ENCODE measurements at regions not wholly inside any gene's neighbourhood (a gene's known extent, or its start where the extent isn't known, plus 50 kb on each side); places are given as distances from the start of the nearest gene placed in this dataset.
"Not testable (repeated sequence)": the region's sequence is repeated elsewhere in the genome, so short reads cannot be mapped to it uniquely, and the experiment has no call there.

DNA sequence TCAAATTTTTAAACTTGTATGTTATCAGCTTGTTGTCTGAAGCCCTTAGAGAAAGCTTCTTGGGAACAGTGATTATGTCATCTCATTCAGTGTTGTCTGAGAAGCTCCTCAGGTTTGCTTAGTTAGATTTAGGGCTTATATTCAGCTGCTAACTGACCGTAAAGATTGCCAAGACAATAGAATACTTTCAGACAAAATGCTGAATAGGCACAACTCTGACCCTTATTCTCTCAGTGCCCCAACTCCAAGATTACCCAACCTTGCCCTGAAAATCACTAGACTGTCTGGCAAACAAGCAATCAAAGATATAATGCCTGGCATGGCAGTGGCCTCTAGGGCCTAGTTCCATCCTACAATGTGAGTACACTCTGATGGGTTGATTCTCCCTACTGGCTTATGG is 950.5 kb upstream of the HS3ST1 start:
- H3K4me3 ChIP-seq (ENCODE audit: low read depth in 1 of 3, low read length in 3 of 3): no peak overlapping the region
- H3K27me3 ChIP-seq (ENCODE audit: control insufficient read depth in 4 of 4, insufficient read depth in 4 of 4, low read length in 3 of 4): no peaks in the 10 kb centered on the region
- no peaks in the 10 kb centered on the region for H3K9me3 ChIP-seq (ENCODE audit: control insufficient read depth in 4 of 4, low read length in 3 of 4)
- no peaks in the 10 kb centered on the region for H3K4me1 ChIP-seq (ENCODE audit: control insufficient read depth in 4 of 4, insufficient read depth in 4 of 4, low read length in 3 of 4)
- H3K9ac ChIP-seq (ENCODE audit: low read depth in 1 of 2, low read length in 2 of 2): no peak overlapping the region
- 83% methylated on average over 1 of the region's 1 CpG for WGBS
- no peaks in the 10 kb centered on the region for H3K36me3 ChIP-seq (ENCODE audit: control insufficient read depth in 4 of 4, insufficient read depth in 3 of 4, low read depth in 1 of 4, low read length in 3 of 4)
- H3K27ac ChIP-seq (ENCODE audit: low read depth in 1 of 2, low read length in 2 of 2): no peak overlapping the region
- DNase-seq (ENCODE audit: low spot score): no peak
- TF ChIP-seq NR2F2 (IDR thresholded peaks at IDR 0.05) (no peak), TAF1 (conservative IDR thresholded peaks at IDR 0.05) (no peak), HNF4A (conservative IDR thresholded peaks at IDR 0.05) (no peak), GABPA (IDR thresholded peaks at IDR 0.05 in 1 of 2, conservative IDR thresholded peaks at IDR 0.05 in 1 of 2) (no peak), FOXA2 (IDR thresholded peaks at IDR 0.05) (no peak), EGR1 (IDR thresholded peaks at IDR 0.05; ENCODE audit: low read depth in 2 of 2) (no peak), RAD21 (IDR thresholded peaks at IDR 0.05) (no peak), SP1 (IDR thresholded peaks at IDR 0.05) (no peak), FOXA1 (IDR thresholded peaks at IDR 0.05) (no peak)
- TF ChIP-seq, protein P1, sequence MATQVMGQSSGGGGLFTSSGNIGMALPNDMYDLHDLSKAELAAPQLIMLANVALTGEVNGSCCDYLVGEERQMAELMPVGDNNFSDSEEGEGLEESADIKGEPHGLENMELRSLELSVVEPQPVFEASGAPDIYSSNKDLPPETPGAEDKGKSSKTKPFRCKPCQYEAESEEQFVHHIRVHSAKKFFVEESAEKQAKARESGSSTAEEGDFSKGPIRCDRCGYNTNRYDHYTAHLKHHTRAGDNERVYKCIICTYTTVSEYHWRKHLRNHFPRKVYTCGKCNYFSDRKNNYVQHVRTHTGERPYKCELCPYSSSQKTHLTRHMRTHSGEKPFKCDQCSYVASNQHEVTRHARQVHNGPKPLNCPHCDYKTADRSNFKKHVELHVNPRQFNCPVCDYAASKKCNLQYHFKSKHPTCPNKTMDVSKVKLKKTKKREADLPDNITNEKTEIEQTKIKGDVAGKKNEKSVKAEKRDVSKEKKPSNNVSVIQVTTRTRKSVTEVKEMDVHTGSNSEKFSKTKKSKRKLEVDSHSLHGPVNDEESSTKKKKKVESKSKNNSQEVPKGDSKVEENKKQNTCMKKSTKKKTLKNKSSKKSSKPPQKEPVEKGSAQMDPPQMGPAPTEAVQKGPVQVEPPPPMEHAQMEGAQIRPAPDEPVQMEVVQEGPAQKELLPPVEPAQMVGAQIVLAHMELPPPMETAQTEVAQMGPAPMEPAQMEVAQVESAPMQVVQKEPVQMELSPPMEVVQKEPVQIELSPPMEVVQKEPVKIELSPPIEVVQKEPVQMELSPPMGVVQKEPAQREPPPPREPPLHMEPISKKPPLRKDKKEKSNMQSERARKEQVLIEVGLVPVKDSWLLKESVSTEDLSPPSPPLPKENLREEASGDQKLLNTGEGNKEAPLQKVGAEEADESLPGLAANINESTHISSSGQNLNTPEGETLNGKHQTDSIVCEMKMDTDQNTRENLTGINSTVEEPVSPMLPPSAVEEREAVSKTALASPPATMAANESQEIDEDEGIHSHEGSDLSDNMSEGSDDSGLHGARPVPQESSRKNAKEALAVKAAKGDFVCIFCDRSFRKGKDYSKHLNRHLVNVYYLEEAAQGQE (IDR thresholded peaks at IDR 0.05): no peak
- TF ChIP-seq, protein P2, sequence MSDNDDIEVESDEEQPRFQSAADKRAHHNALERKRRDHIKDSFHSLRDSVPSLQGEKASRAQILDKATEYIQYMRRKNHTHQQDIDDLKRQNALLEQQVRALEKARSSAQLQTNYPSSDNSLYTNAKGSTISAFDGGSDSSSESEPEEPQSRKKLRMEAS (IDR thresholded peaks at IDR 0.05): no peak

DNA sequence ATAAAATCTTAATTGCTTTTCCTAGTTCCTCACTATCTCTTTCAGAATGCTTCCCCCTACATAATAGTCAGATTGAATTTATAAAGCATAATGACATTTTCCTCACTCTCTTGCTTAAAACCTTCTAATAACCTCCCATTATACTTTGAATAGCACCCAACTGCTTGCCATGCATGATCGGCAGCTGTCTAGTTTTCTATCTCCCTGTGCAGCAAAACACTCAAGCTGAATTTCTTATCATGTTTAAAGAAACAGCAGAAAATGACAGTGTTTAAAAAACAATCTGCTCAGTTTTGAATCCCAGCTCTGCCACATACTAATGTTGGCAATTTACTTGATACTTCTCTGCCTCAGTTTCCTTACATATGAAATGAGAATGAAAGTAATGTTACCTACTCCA is 947.1 kb upstream of the HS3ST1 start:
- 83% methylated on average over 1 of the region's 1 CpG for WGBS
- Histone ChIP-seq H3K27ac (ENCODE audit: low read depth in 1 of 2, low read length in 2 of 2) (no peak overlapping the region), H3K4me3 (ENCODE audit: low read depth in 1 of 3, low read length in 3 of 3) (no peak overlapping the region), H3K36me3 (ENCODE audit: control insufficient read depth in 4 of 4, insufficient read depth in 3 of 4, low read depth in 1 of 4, low read length in 3 of 4) (no peaks in the 10 kb centered on the region), H3K9ac (ENCODE audit: low read depth in 1 of 2, low read length in 2 of 2) (no peak overlapping the region), H3K9me3 (ENCODE audit: control insufficient read depth in 4 of 4, low read length in 3 of 4) (no peaks in the 10 kb centered on the region), H3K4me1 (ENCODE audit: control insufficient read depth in 4 of 4, insufficient read depth in 4 of 4, low read length in 3 of 4) (no peaks in the 10 kb centered on the region), H3K27me3 (ENCODE audit: control insufficient read depth in 4 of 4, insufficient read depth in 4 of 4, low read length in 3 of 4) (no peaks in the 10 kb centered on the region)
- TF ChIP-seq HNF4A (conservative IDR thresholded peaks at IDR 0.05): no peak
- DNase-seq (ENCODE audit: low spot score): no peak

DNA sequence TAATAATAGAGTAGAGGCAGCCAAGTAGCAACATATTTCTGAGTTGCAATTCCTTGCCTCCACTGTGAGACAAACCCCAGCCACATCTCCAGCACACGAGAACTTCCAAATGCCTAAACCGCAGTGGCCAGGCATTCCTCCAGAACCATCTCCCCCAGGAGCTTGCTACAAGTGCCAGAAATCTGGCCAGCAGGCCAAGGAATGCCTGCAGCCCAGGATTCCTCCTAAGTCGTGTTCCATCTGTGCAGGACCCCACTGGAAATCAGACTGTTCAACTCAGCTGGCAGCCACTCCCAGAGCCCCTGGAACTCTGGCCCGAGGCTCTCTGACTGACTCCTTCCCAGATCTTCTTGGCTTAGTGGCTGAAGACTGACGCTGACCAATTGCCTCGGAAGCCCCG is 937.2 kb upstream of the HS3ST1 start:
- H3K27ac ChIP-seq (ENCODE audit: low read depth in 1 of 2, low read length in 2 of 2); H3K9ac ChIP-seq (ENCODE audit: low read depth in 1 of 2, low read length in 2 of 2); H3K9me3 ChIP-seq (ENCODE audit: control insufficient read depth in 4 of 4, low read length in 3 of 4); H3K36me3 ChIP-seq (ENCODE audit: control insufficient read depth in 4 of 4, insufficient read depth in 3 of 4, low read depth in 1 of 4, low read length in 3 of 4); H3K4me3 ChIP-seq (ENCODE audit: low read depth in 1 of 3, low read length in 3 of 3); H3K4me1 ChIP-seq (ENCODE audit: control insufficient read depth in 4 of 4, insufficient read depth in 4 of 4, low read length in 3 of 4); H3K27me3 ChIP-seq (ENCODE audit: control insufficient read depth in 4 of 4, insufficient read depth in 4 of 4, low read length in 3 of 4); DNase-seq (ENCODE audit: low spot score): not testable (repeated sequence)
- WGBS: 83% methylated on average over 7 of the region's 7 CpGs

DNA sequence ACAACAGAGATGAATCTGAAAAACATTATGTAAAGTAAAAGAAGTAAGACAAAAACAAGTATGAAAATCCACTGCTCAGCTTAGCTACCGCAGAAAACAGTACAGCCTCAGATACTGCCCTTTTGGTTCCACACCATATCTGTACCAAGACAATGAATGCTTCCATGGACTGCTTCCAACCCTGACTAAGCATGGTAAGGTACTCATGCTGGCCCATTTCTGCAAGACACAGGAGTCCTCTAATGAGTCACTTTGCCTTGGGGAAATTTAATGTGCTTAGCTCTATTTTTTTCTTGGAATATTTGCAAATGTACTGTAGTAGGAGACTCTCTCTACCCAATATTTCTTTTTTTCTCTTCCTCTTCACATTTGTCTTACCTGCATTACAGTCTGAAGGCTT is 931.7 kb upstream of the HS3ST1 start:
- WGBS: 88% methylated on average over 1 of the region's 1 CpG
- no peaks in the 10 kb centered on the region for H3K27me3 ChIP-seq (ENCODE audit: control insufficient read depth in 4 of 4, insufficient read depth in 4 of 4, low read length in 3 of 4)
- no peaks in the 10 kb centered on the region for H3K9me3 ChIP-seq (ENCODE audit: control insufficient read depth in 4 of 4, low read length in 3 of 4)
- no peak overlapping the region for H3K9ac ChIP-seq (ENCODE audit: low read depth in 1 of 2, low read length in 2 of 2)
- no peak overlapping the region for H3K27ac ChIP-seq (ENCODE audit: low read depth in 1 of 2, low read length in 2 of 2)
- no peak overlapping the region for H3K4me3 ChIP-seq (ENCODE audit: low read depth in 1 of 3, low read length in 3 of 3)
- no peaks in the 10 kb centered on the region for H3K36me3 ChIP-seq (ENCODE audit: control insufficient read depth in 4 of 4, insufficient read depth in 3 of 4, low read depth in 1 of 4, low read length in 3 of 4)
- DNase-seq (ENCODE audit: low spot score): no peak
- no peaks in the 10 kb centered on the region for H3K4me1 ChIP-seq (ENCODE audit: control insufficient read depth in 4 of 4, insufficient read depth in 4 of 4, low read length in 3 of 4)
- TF ChIP-seq, protein P3, sequence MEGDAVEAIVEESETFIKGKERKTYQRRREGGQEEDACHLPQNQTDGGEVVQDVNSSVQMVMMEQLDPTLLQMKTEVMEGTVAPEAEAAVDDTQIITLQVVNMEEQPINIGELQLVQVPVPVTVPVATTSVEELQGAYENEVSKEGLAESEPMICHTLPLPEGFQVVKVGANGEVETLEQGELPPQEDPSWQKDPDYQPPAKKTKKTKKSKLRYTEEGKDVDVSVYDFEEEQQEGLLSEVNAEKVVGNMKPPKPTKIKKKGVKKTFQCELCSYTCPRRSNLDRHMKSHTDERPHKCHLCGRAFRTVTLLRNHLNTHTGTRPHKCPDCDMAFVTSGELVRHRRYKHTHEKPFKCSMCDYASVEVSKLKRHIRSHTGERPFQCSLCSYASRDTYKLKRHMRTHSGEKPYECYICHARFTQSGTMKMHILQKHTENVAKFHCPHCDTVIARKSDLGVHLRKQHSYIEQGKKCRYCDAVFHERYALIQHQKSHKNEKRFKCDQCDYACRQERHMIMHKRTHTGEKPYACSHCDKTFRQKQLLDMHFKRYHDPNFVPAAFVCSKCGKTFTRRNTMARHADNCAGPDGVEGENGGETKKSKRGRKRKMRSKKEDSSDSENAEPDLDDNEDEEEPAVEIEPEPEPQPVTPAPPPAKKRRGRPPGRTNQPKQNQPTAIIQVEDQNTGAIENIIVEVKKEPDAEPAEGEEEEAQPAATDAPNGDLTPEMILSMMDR (IDR thresholded peaks at IDR 0.05; ENCODE audit: low read depth, low read length, missing input control): no peak
- TF ChIP-seq FOXA1 (IDR thresholded peaks at IDR 0.05) (no peak), FOXA2 (IDR thresholded peaks at IDR 0.05) (no peak), EGR1 (IDR thresholded peaks at IDR 0.05; ENCODE audit: low read depth in 2 of 2) (no peak)
- TF ChIP-seq, protein P1 (IDR thresholded peaks at IDR 0.05): no peak
